GM19452 (cell line): ENCODE measurements at regions not wholly inside any gene's neighbourhood (a gene's known extent, or its start where the extent isn't known, plus 50 kb on each side); places are given as distances from the start of the nearest gene placed in this dataset.
"Not testable (repeated sequence)": the region's sequence is repeated elsewhere in the genome, so short reads cannot be mapped to it uniquely, and the experiment has no call there.

Experiments used
- ATAC-seq: cut with Tn5 transposase; IDR thresholded peaks from one replicate; pipeline ENCODE4 v1.9.1; 2021; ENCODE audit not compliant: unreplicated experiment

GRCh38 chr3:198096015-198096414 lies 136.0 kb downstream of the LMLN start:
- no peak for ATAC-seq

- ATAC-seq = no peak
Measured at GRCh38 chr3:198097048-198097447, 137.0 kb downstream of the LMLN start.

- not testable (repeated sequence) for ATAC-seq
Measured at GRCh38 chr3:198098661-198099081, 138.7 kb downstream of the LMLN start.

GRCh38 chr3:198103070-198103469 lies 143.1 kb downstream of the LMLN start:
- not testable (repeated sequence) for ATAC-seq

- no peak for ATAC-seq
Measured at GRCh38 chr3:198106265-198106664, 146.2 kb downstream of the LMLN start.

- ATAC-seq = no peak
Measured at GRCh38 chr3:198107840-198108734, 148.1 kb downstream of the LMLN start.

- no peak for ATAC-seq
Measured at GRCh38 chr3:198109883-198110282, 149.9 kb downstream of the LMLN start.

- ATAC-seq = no peak
Measured at GRCh38 chr3:198112031-198112430, 152.0 kb downstream of the LMLN start.

- ATAC-seq = no peak
Measured at GRCh38 chr3:198113206-198114053, 153.4 kb downstream of the LMLN start.

- not testable (repeated sequence) for ATAC-seq
Measured at GRCh38 chr3:198114516-198114915, 154.5 kb downstream of the LMLN start.

- not testable (repeated sequence) for ATAC-seq
Measured at GRCh38 chr3:198122184-198122583, 162.2 kb downstream of the LMLN start.

GRCh38 chr3:198137038-198137835 lies 177.2 kb downstream of the LMLN start:
- ATAC-seq = not testable (repeated sequence)

- not testable (repeated sequence) for ATAC-seq
Measured at GRCh38 chr3:198138205-198138604, 178.2 kb downstream of the LMLN start.

GRCh38 chr3:198139037-198139436 lies 179.0 kb downstream of the LMLN start:
- not testable (repeated sequence) for ATAC-seq

GRCh38 chr3:198139513-198140167 lies 179.6 kb downstream of the LMLN start:
- ATAC-seq = not testable (repeated sequence)

- ATAC-seq = not testable (repeated sequence)
Measured at GRCh38 chr3:198143300-198144137, 183.5 kb downstream of the LMLN start.

GRCh38 chr3:198145231-198145784 lies 185.3 kb downstream of the LMLN start:
- not testable (repeated sequence) for ATAC-seq

GRCh38 chr3:198146070-198146469 lies 186.1 kb downstream of the LMLN start:
- not testable (repeated sequence) for ATAC-seq

- ATAC-seq = not testable (repeated sequence)
Measured at GRCh38 chr3:198146559-198147164, 186.6 kb downstream of the LMLN start.
